NCI-H345 (cell line): ENCODE measurements at regions not wholly inside any gene's neighbourhood (a gene's known extent, or its start where the extent isn't known, plus 50 kb on each side); places are given as distances from the start of the nearest gene placed in this dataset.

ENCODE experiments used
- DNase-seq: peaks from one replicate; lab custom pipeline; 2025; lab: John Stamatoyannopoulos, UW

- DNase-seq: no peak
Measured at GRCh38 chr3:27865731-27866130, 143.6 kb upstream of the EOMES start.

GRCh38 chr3:27869152-27869551 is 147.0 kb upstream of the EOMES start:
- DNase-seq: no peak

DNA sequence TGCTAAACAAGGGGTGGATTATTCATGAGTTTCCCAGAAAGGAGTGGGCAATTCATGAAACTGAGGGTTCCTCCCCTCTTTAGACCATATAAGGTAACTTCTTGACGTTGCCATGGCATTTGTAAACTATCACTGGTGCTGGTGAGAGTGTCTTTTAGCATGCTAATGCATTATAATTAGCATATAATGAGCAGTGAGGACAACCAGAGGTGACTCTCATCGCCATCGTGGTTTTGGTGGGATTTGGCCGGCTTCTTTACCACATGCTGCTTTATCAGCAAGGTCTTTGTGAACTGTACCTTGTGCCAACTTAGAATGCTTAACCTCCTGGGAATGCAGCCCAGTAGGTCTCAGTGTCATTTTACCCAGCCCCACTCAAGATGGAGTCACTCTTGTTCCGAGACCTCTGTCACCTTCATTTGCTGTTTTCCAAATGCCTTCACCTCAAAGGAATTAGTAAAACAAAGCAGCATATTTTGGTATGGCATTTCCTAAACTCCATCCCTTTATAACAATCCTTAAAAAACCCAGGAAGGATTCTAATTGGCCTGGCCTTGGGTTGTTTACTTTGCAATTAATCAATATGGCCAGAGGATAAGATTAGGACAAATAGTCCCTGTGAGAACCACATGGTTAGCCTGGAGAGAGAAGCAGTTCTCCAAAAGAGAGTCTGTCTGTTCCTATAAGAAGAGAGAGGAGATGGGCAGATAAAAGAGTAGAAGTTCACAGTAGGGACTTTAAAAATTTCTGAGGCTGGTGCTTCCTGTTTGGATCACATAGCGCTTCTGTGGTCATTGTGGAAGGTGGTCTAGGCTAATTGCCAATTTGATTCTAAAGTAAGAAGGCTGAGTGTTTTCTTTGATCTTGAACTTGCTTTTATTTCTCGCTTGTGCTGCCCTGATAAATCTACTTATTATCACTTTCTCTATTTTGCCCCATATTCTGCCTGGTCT is 155.2 kb upstream of the EOMES start:
- DNase-seq: no peak

DNA sequence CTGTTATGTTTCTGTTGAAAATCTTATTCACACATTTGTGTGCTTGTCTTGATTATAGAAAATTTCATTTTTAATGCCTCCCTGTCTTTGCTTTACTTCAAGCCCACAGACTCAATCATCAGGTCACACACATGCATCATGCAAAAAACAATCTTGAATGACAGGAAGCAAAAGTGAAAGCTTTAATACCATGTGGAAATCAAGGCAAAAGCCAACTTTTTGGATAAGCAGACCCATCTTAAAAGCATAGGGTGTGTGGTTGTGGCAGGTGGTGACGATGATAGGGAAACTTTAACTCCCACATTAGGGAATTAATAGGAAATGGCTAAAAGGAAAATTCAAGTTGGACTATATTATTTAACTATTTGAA is 155.9 kb upstream of the EOMES start:
- no peak for DNase-seq

DNA sequence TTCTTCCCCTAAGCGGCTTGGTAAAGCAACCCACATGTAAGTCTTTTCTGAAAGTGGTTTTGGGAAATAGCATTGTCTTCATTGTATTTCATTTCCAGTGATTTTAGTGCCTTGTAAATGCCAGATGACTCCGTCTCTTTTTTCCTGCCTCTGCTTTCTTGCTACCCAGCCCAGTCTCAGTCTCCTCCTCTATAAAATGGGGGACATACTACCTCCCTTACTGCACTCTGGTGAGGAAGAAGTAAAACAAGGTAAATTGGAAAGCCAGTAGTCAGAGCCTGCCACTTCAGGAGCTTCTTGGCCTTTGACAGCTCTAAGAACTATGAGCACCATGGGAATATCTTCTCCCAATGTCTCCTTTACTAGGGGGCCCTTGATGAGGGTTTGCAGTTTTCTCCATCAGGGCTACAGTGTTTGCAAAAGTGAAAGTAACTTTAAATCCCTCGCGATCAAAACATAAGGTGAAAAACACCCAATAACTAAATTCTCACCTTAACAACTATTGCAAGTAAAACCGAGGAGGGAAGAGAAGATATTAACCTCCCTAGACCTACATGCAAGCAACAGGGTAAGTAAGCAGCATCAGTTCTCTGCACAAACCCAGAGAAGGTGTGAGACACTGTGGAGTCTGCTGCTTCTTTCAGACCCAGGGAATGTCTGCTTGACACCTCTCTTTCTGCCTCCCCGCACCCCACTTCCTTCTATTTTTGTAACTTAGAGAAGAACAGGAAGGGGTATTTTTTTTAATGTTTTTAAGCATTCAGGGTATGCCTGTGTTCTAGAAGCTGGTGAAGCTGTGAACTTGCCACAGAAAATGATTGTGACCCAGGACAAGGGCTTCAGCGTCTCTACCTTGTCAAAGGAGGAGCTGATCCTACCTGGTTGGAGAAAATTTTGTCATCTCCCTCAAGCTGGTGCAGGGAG is 159.1 kb upstream of the EOMES start:
- DNase-seq: no peak

DNA sequence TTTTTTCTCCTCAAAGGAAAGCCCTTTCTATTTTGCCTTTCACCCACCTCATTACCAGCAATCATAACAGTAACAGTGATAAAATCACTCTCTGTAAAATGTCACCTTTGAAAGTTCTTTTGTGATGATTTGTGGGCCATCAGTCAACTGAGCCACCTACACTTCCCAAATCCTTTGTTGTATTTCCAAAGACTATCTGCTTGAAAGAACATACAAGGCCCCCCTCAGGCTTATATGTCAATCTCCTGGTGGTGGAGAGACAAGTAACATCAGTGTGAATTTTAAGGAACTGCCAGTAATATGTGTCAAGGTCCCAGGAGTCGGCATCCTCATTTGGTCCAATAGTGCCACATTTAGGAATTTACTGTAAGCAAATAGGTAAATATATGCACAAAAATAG is 161.1 kb upstream of the EOMES start:
- DNase-seq: no peak

DNA sequence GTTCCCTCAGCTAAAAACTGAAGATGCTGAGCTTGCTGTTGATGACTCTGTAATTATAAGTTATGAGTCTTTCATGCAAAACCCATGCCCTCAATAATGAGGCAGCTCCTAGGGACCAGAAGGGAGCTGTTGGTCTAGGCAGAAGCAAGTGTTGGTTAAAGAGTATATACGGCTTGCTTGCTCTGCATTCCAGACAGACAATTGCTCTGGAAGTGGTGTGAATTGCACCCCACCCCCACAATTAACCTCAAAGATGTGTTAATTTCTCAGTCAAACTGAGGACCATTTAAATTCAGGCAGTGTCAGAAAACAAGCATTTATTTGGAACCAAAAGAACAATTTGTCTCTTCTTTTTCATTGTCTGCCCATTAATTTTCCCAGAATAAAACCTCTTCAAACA is 163.5 kb upstream of the EOMES start:
- no peak for DNase-seq

- DNase-seq: no peak
Measured at GRCh38 chr3:27888562-27888961, 166.4 kb upstream of the EOMES start.

- DNase-seq: no peak
Measured at GRCh38 chr3:27889745-27890144, 167.6 kb upstream of the EOMES start.

DNA sequence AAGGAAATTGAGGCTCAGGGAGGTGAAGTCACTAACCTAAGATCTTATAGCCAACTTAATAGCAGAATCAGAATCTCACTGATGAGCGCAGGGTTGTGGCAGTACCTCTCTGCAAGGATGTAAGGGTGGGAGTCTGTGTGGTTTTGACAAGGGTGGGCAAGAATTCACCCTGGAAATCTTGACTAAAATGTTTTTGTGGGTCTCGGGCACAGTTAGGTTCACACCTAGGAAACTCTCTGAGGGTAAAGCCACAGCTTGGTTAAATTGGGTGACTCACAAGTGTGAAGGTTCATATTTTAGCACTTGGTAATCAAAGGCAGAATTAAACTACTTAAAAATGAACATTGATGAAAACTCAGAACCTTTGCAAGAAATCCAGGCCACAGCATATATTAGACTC is 178.2 kb upstream of the EOMES start:
- no peak for DNase-seq

- DNase-seq: no peak
Measured at GRCh38 chr3:27903446-27903845, 181.3 kb upstream of the EOMES start.

GRCh38 chr3:27905625-27906024 is 183.5 kb upstream of the EOMES start:
- DNase-seq: no peak

DNA sequence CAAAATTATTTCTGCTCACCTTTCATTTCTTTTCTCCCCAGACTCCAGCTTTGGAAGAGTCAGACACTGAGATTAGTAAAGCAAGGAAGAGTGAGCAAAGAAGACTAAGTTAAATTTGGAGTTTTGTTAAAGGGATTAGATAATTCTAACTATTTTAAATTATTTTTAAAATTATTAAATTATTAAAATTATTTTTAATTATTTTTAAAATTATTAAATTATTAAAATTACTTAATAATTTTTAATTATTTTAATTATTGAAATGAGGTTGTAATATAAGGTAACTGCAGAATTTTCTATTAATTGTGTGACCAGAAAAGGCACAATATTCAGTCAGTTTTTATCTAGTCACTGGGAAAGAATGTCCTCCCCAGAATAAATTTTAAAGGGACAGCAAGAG is 185.0 kb upstream of the EOMES start:
- no peak for DNase-seq

- no peak for DNase-seq
Measured at GRCh38 chr3:27907929-27908328, 185.8 kb upstream of the EOMES start.

GRCh38 chr3:27910456-27910855 is 188.3 kb upstream of the EOMES start:
- no peak for DNase-seq

DNA sequence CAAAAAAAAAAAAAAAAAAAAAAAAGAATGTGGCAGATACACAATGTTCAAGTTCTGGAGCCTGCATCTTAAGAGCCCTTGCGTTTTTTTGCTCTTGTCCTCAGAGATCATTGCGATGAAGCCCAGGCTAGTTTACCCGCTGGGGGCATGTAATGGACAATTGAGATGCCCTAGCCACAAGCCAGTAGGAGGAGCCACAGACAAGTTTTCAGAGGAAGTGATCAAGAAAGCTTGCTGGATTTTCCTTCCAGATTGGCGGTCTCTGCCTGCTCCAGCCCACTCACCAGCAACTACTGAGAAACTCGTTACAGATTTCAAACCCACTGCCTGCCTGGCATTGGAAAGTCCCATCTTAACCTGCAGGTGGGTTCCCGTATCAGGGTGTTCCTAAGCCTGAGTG is 192.1 kb upstream of the EOMES start:
- DNase-seq: no peak

GRCh38 chr3:27923349-27924068 is 201.4 kb upstream of the EOMES start:
- DNase-seq: no peak

DNA sequence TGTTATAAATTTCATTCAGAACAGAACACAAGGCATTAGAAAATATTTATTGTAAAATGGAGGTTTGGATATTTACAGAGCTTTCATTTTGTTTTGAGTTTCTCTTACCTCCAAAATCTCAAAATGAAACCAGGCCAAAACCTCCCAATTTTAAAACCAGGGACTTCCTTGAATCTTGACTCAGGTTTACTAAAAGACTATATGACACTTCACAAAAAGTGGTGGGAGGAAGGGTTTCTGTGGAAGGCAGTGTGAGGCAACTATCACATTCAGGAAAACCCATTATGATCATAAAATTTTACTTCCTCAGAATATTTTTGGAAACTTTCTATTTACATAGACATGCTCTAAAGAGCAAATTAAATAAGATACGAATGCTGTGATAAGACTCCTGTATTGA is 205.8 kb upstream of the EOMES start:
- DNase-seq: no peak

- no peak for DNase-seq
Measured at GRCh38 chr3:27930052-27930602, 208.0 kb upstream of the EOMES start.

- DNase-seq: no peak
Measured at GRCh38 chr3:27935492-27935891, 213.4 kb upstream of the EOMES start.

DNA sequence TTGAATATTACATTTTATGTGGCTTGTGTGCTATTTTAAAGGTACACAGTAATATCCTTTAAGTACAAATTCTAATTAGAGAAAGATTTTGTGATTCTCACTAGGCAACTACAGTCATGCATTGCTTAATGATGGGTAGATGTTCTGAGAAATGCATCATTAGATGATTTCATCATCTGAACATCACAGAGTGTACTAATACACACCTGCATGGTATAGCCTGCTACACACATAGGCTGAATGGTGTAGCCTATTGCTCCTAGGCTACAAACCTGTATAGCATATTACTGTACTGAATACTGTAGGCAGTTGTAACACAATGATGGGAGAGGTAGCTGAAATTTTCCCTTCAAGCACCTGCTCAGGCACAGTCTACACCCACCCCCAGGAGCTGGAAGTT is 217.4 kb upstream of the EOMES start:
- no peak for DNase-seq

DNA sequence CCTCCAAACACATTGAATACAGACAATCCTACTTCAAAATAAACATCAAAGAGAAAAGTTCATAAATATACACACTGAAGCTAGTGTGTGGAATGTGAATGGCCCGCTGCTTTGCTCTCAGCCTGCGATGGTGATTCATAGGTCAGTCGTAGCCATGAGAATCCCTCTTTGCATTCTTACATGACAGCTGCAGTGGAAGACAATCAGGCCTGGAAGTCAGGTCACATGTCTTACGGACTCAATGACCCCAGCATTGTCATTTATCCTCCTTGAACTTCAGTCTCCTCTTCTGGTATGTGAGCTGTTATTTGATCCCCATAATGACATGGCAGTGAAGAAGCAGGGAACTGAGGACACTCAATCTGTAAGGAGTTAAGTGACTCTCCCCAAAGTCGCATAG is 217.8 kb upstream of the EOMES start:
- no peak for DNase-seq
